Hepatocyte (in vitro differentiated cells): ENCODE measurements at regions not wholly inside any gene's neighbourhood (a gene's known extent, or its start where the extent isn't known, plus 50 kb on each side); places are given as distances from the start of the nearest gene placed in this dataset.

Experiments
- DNase-seq: peaks from one replicate; pipeline ENCODE4 v3.0.0-alpha.2; 2016; ENCODE audit warnings: low spot score
- H2AFZ ChIP-seq: fragments of 200-600 bp; sonication (generic); 2 replicates; pipeline ENCODE4 v1.6.0; 2016; ENCODE audit warnings: antibody characterized with exemption, mild to moderate bottlenecking
- H3K27ac ChIP-seq: fragments of 200-600 bp; sonication (generic); 2 replicates; pipeline ENCODE4 v1.5.1; 2016; ENCODE audit warnings: mild to moderate bottlenecking
- H3K27me3 ChIP-seq: fragments of 200-600 bp; sonication (generic); 2 replicates; pipeline ENCODE4 v1.6.1; 2016
- H3K36me3 ChIP-seq: fragments of 200-600 bp; sonication (generic); replicated peaks from 2 replicates; pipeline ENCODE4 v1.5.1; 2016; ENCODE audit warnings: low read depth; ENCODE audit not compliant: insufficient read depth
- H3K4me1 ChIP-seq: fragments of 200-600 bp; sonication (generic); 2 replicates; pipeline ENCODE4 v1.5.1; 2016; ENCODE audit warnings: mild to moderate bottlenecking, moderate library complexity; ENCODE audit not compliant: insufficient read depth
- H3K4me2 ChIP-seq: fragments of 200-600 bp; sonication (generic); 2 replicates; pipeline ENCODE4 v1.6.0; 2016
- H3K4me3 ChIP-seq: fragments of 200-600 bp; sonication (generic); 2 replicates; pipeline ENCODE4 v1.5.1; 2016; ENCODE audit warnings: mild to moderate bottlenecking
- H3K79me2 ChIP-seq: fragments of 200-600 bp; sonication (generic); 2 replicates; pipeline ENCODE4 v1.6.0; 2017; ENCODE audit warnings: mild to moderate bottlenecking
- H3K9me2 ChIP-seq: fragments of 200-600 bp; sonication (generic); replicated peaks from 2 replicates; pipeline ENCODE4 v1.6.0; 2017; ENCODE audit warnings: mild to moderate bottlenecking; ENCODE audit not compliant: insufficient read depth
- H3K9me3 ChIP-seq: fragments of 200-600 bp; sonication (generic); 2 replicates; pipeline ENCODE4 v1.5.1; 2016; ENCODE audit warnings: low read depth, mild to moderate bottlenecking
- H4K20me1 ChIP-seq: fragments of 200-600 bp; sonication (generic); 2 replicates; pipeline ENCODE4 v1.6.0; 2016; ENCODE audit warnings: mild to moderate bottlenecking; ENCODE audit not compliant: insufficient read depth, poor library complexity, severe bottlenecking
- EZH2 ChIP-seq: fragments of 200-600 bp; sonication (generic); IDR thresholded peaks from 2 replicates; pipeline ENCODE4 v1.6.1; 2016; ENCODE audit warnings: antibody characterized with exemption, mild to moderate bottlenecking, borderline replicate concordance
- EZH2phosphoT487 ChIP-seq: fragments of 200-600 bp; sonication (generic); IDR thresholded peaks from one replicate; pipeline ENCODE4 v1.6.1; 2018; ENCODE audit warnings: antibody characterized with exemption, mild to moderate bottlenecking, low read depth, moderate library complexity; ENCODE audit not compliant: unreplicated experiment, severe bottlenecking
- WGBS: methylation state at CpG from one replicate; pipeline ENCODE4 v1.1.6; 2016; ENCODE audit warnings: low lambda C conversion rate; ENCODE audit errors: missing lambda C conversion rate; 5-methylcytosine and 5-hydroxymethylcytosine counted together
- TF ChIP-seq, protein P1 (sequence below): fragments of 200-600 bp; sonication (generic); IDR thresholded peaks from 2 replicates; pipeline ENCODE4 v1.5.1; 2016; ENCODE audit warnings: antibody characterized with exemption, mild to moderate bottlenecking; ENCODE audit not compliant: poor library complexity

GRCh38 chr3:65029130-65029529 is 341.3 kb upstream of the ADAMTS9 start:
- H3K27ac ChIP-seq = no peak overlapping the region
- no peak overlapping the region for H3K4me3 ChIP-seq
- no peaks in the 10 kb centered on the region for H3K27me3 ChIP-seq
- no peak overlapping the region for H3K4me2 ChIP-seq
- no peaks in the 10 kb centered on the region for H3K79me2 ChIP-seq
- peaks cover 6% of the 10 kb centered on the region for H3K4me1 ChIP-seq
- no peaks in the 10 kb centered on the region for H3K36me3 ChIP-seq
- no peak overlapping the region for H2AFZ ChIP-seq
- TF ChIP-seq, protein P1, sequence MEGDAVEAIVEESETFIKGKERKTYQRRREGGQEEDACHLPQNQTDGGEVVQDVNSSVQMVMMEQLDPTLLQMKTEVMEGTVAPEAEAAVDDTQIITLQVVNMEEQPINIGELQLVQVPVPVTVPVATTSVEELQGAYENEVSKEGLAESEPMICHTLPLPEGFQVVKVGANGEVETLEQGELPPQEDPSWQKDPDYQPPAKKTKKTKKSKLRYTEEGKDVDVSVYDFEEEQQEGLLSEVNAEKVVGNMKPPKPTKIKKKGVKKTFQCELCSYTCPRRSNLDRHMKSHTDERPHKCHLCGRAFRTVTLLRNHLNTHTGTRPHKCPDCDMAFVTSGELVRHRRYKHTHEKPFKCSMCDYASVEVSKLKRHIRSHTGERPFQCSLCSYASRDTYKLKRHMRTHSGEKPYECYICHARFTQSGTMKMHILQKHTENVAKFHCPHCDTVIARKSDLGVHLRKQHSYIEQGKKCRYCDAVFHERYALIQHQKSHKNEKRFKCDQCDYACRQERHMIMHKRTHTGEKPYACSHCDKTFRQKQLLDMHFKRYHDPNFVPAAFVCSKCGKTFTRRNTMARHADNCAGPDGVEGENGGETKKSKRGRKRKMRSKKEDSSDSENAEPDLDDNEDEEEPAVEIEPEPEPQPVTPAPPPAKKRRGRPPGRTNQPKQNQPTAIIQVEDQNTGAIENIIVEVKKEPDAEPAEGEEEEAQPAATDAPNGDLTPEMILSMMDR = no peak
- no peak for TF ChIP-seq EZH2phosphoT487
- no peak for TF ChIP-seq EZH2
- no peaks in the 10 kb centered on the region for H4K20me1 ChIP-seq
- H3K9me2 ChIP-seq = no peaks in the 10 kb centered on the region
- WGBS = 93% methylated on average over 2 of the region's 2 CpGs
- H3K9me3 ChIP-seq = no peaks in the 10 kb centered on the region
- DNase-seq = no peak

DNA sequence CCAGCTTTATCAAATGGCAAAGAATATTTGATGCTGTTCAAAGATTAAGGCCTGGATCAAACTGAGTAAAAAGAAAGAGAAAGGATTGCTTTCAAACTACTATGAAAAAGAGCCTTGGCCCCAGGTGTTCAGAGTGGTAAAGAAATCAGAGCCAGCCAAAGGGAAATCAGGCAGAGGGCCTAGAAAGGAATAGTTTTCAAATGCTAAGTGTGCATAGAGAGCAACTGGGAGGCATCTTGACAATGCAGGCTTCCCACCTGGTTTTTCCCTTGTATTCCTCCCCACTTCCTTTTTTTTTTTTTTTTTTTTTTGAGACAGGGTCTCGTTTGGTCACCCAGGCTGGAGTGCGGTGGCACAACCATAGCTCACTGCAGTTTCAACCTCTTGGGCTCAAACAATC is 340.2 kb upstream of the ADAMTS9 start:
- no peaks in the 10 kb centered on the region for H3K27me3 ChIP-seq
- TF ChIP-seq EZH2phosphoT487 (no peak), EZH2 (no peak)
- TF ChIP-seq, protein P1 = no peak

DNA sequence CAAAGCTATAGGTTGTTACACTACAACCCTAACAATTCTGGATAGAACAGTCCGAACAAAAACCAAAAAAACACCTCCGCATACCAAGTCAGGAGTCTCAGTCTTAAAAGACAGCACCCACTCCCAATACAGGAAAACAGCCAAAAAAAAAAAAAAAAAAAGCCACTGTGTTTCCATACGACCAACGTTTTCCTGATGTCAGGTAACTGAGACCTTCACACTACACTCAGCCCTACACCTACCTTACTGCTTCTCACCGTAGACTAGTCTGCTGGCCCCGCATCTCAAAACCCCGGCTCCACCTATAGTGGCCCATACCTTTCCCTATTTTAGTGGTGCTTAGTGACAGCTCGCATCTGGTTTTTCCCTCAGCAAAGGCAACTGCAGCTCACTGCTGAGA is 339.5 kb upstream of the ADAMTS9 start:
- no peaks in the 10 kb centered on the region for H3K9me3 ChIP-seq
- no peaks in the 10 kb centered on the region for H3K79me2 ChIP-seq
- no peak overlapping the region for H3K4me2 ChIP-seq
- peaks cover 6% of the 10 kb centered on the region for H3K4me1 ChIP-seq
- no peaks in the 10 kb centered on the region for H3K27me3 ChIP-seq
- 53% methylated on average over 8 of the region's 8 CpGs for WGBS
- no peak for DNase-seq
- no peak overlapping the region for H2AFZ ChIP-seq
- H3K36me3 ChIP-seq = no peaks in the 10 kb centered on the region
- no peak overlapping the region for H3K4me3 ChIP-seq
- no peaks in the 10 kb centered on the region for H3K9me2 ChIP-seq
- TF ChIP-seq, protein P1 = no peak
- no peak for TF ChIP-seq EZH2
- TF ChIP-seq EZH2phosphoT487 = no peak
- no peak overlapping the region for H3K27ac ChIP-seq
- H4K20me1 ChIP-seq = no peaks in the 10 kb centered on the region

More for the DNA sequence above, 340.2 kb upstream of the ADAMTS9 start:
- no peaks in the 10 kb centered on the region for H3K79me2 ChIP-seq
- H2AFZ ChIP-seq = no peak overlapping the region
- peaks cover 6% of the 10 kb centered on the region for H3K4me1 ChIP-seq
- H4K20me1 ChIP-seq = no peaks in the 10 kb centered on the region
- H3K4me2 ChIP-seq = no peak overlapping the region
- no peak overlapping the region for H3K4me3 ChIP-seq
- no peak for DNase-seq
- no peaks in the 10 kb centered on the region for H3K36me3 ChIP-seq
- no peak overlapping the region for H3K27ac ChIP-seq
- H3K9me2 ChIP-seq = no peaks in the 10 kb centered on the region
- WGBS = 100% methylated on average over 2 of the region's 2 CpGs
- no peaks in the 10 kb centered on the region for H3K9me3 ChIP-seq

DNA sequence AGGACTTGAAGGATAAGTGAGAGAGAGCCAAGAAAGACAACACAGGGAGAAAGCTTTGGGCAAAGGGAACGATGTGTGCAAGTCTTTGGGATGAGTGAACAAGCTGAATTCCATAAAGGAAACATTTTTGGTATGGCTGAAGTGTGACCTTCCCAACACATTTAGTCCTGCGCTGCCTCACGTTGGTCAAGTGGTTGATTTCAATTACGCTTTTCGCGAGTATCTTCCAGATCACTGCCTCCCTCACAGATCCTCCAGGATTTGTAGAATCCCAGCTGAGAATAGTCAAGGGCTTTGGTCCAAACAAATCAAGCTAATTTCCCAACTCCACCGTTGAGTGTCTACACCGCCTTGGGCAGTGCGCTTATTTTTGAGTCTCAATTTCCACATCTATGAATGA is 338.4 kb upstream of the ADAMTS9 start:
- TF ChIP-seq, protein P1 = no peak
- TF ChIP-seq EZH2 (no peak), EZH2phosphoT487 (no peak)
- H3K9me2 ChIP-seq = no peaks in the 10 kb centered on the region
- WGBS = 84% methylated on average over 9 of the region's 9 CpGs

More for the DNA sequence above, 338.4 kb upstream of the ADAMTS9 start:
- H2AFZ ChIP-seq = no peak overlapping the region
- H3K4me1 ChIP-seq = peaks cover 11% of the 10 kb centered on the region
- no peaks in the 10 kb centered on the region for H3K9me3 ChIP-seq
- no peaks in the 10 kb centered on the region for H3K36me3 ChIP-seq
- DNase-seq = no peak
- no peaks in the 10 kb centered on the region for H4K20me1 ChIP-seq
- H3K4me3 ChIP-seq = no peak overlapping the region
- no peak overlapping the region for H3K27ac ChIP-seq
- H3K27me3 ChIP-seq = no peaks in the 10 kb centered on the region
- H3K79me2 ChIP-seq = no peaks in the 10 kb centered on the region
- no peak overlapping the region for H3K4me2 ChIP-seq
